Activated naive CD8-positive, alpha-beta T cell (primary cell): ENCODE measurements at regions not wholly inside any gene's neighbourhood (a gene's known extent, or its start where the extent isn't known, plus 50 kb on each side); places are given as distances from the start of the nearest gene placed in this dataset.

Source experiments
- H3K27ac Mint-ChIP-seq: one replicate; pipeline ENCODE4 v1.8.0; 2021; ENCODE audit warnings: mixed read lengths
- H3K27me3 Mint-ChIP-seq: one replicate; pipeline ENCODE4 v1.8.0; 2021; ENCODE audit warnings: mixed read lengths
- H3K36me3 Mint-ChIP-seq: one replicate; pipeline ENCODE4 v1.8.0; 2021; ENCODE audit warnings: mixed read lengths
- H3K4me1 Mint-ChIP-seq: one replicate; pipeline ENCODE4 v1.8.0; 2021; ENCODE audit warnings: low read depth, mixed read lengths
- H3K4me3 Mint-ChIP-seq: one replicate; pipeline ENCODE4 v1.8.0; 2021; ENCODE audit warnings: mild to moderate bottlenecking, mixed read lengths
- H3K9me3 Mint-ChIP-seq: one replicate; pipeline ENCODE4 v1.8.0; 2021; ENCODE audit warnings: low read depth, mixed read lengths

DNA sequence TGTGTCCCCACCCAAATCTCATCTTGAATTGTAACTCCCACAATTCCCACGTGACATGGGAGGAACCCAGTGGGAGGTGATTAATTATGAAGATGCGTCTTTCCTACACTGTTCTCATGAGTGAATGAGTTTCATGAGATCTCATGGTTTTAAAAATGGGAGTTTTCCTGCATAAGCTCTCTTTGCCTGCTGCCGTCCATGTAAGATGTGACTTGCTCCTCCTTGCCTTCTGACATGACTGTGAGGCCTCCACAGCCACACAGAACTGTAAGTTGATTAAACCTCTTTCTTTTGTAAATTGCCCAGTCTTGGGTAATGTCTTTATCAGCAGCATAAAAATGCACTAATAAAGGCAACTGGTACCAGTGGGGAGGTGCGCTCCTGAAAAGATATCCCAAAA is 67.7 kb upstream of the DRGX start:
- Mint-ChIP-seq H3K4me3 (no peak overlapping the region), H3K27me3 (no peaks in the 10 kb centered on the region), H3K27ac (no peak overlapping the region), H3K4me1 (no peaks in the 10 kb centered on the region), H3K36me3 (peaks cover 65% of the 10 kb centered on the region), H3K9me3 (peaks cover 7% of the 10 kb centered on the region)

DNA sequence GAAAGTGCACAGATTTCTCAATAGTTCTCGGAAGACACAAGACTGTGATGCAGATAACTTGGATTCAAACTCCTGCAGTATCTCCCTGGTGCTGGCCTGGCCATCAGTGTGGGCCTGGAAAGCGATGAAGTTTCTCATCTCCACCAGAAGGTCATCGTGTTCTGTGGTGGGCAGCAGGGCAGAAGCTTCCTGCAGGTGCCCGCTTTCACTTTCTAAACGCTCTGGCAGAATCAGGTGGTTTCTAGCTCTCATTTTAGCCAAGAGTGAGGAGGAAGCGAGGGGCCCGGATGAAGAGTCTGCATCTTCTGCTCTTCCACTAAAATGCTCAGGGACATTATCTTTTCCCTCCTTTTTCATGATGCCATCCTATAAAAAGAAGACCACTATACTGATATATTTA is 63.0 kb upstream of the DRGX start:
- H3K36me3 Mint-ChIP-seq: peaks cover 65% of the 10 kb centered on the region
- H3K27me3 Mint-ChIP-seq: no peaks in the 10 kb centered on the region
- no peaks in the 10 kb centered on the region for H3K4me1 Mint-ChIP-seq
- H3K9me3 Mint-ChIP-seq: peaks cover 12% of the 10 kb centered on the region
- H3K4me3 Mint-ChIP-seq: no peak overlapping the region
- H3K27ac Mint-ChIP-seq: no peak overlapping the region

DNA sequence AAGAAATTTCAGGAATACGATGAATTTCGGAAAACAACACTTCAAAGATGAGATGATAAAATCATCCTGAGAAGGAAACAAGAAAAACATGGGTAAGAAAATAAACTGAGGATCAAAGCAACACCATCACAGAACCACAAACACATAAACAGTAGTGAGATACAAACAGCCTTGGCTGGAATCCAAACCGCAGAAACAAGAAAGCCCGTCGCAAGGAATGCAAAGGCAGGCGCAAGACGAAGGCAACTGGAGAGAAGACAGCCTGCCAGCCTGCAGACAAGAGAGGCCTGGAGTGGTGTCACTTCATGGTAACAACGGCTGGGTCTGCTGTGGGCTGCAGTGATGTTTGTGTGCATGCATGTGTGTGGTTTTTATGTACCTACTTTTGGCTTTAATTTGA is 61.8 kb upstream of the DRGX start:
- no peak overlapping the region for H3K4me3 Mint-ChIP-seq
- H3K9me3 Mint-ChIP-seq: peaks cover 17% of the 10 kb centered on the region
- H3K27me3 Mint-ChIP-seq: no peaks in the 10 kb centered on the region
- H3K4me1 Mint-ChIP-seq: no peaks in the 10 kb centered on the region
- no peak overlapping the region for H3K27ac Mint-ChIP-seq
- H3K36me3 Mint-ChIP-seq: peaks cover 64% of the 10 kb centered on the region

DNA sequence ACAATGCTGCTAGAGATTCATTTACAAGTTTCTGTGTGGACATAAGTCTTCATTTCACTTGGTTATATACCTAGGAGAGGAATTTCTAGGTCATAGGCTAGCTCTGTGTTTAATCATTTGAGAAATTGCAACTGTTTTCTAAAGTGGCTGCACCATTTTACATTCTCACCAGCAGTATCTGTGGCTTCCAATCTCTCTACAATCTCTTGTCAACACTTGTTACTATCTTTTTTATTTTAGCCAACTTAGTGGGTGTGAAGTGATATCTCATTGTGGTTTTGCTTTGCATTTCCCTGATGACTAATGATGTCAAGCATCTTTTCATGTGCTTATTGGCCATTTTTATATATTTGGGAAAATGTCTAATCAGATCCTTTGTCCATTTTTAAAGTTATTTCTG is 53.0 kb upstream of the DRGX start:
- Mint-ChIP-seq H3K4me3 (no peak overlapping the region), H3K27me3 (no peaks in the 10 kb centered on the region), H3K9me3 (peaks cover 27% of the 10 kb centered on the region), H3K27ac (no peak overlapping the region), H3K4me1 (no peaks in the 10 kb centered on the region), H3K36me3 (peaks cover 13% of the 10 kb centered on the region)

DNA sequence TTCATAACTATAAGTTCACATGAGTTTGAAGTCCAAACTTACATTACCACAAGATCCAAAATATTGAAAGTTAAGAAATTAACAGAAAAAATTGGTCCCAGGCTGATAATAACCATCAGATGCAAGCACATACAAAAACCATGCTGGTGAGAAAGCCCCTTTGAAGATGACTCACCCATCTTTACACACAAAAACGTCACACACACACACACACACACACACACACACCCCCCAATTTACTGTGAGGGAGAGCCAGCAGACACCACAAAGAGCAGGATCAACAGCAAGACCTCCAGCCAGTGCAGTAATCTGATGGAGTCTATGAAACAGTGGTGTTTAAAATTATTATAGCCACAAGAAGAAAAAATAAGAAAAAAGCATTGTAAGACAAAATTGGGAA is 50.1 kb upstream of the DRGX start:
- no peak overlapping the region for H3K27ac Mint-ChIP-seq
- H3K4me1 Mint-ChIP-seq: peaks cover 12% of the 10 kb centered on the region
- peaks cover 7% of the 10 kb centered on the region for H3K36me3 Mint-ChIP-seq
- no peaks in the 10 kb centered on the region for H3K27me3 Mint-ChIP-seq
- H3K4me3 Mint-ChIP-seq: no peak overlapping the region
- peaks cover 9% of the 10 kb centered on the region for H3K9me3 Mint-ChIP-seq
